Adrenal gland (tissue), 5 donors: ENCODE measurements at regions not wholly inside any gene's neighbourhood (a gene's known extent, or its start where the extent isn't known, plus 50 kb on each side); places are given as distances from the start of the nearest gene placed in this dataset.

Experiments
- POLR2A ChIP-seq, 2 donors: fragments of 450-650 bp; IDR thresholded peaks; one replicate each; pipeline ENCODE4 v1.6.1; 2017; ENCODE audit warnings: antibody characterized with exemption in 2 of 2, mild to moderate bottlenecking in 2 of 2, moderate library complexity in 1 of 2
- TF ChIP-seq, protein P1 (sequence below), 6 experiments: fragments of 450-650 bp in 4 of 6; fragments of 200-600 bp in 2 of 6; sonication (generic) in 1 of 6; IDR thresholded peaks; 1 replicate in 5 of 6; 2 replicates in 1 of 6; pipeline versions ENCODE4 v1.5.1 to v1.8.0; 2016 to 2021; ENCODE audit warnings: antibody characterized with exemption in 6 of 6, mild to moderate bottlenecking in 2 of 6, moderate library complexity in 1 of 6
- donor health status: DM: no; HTN: no; CAD: no.

DNA sequence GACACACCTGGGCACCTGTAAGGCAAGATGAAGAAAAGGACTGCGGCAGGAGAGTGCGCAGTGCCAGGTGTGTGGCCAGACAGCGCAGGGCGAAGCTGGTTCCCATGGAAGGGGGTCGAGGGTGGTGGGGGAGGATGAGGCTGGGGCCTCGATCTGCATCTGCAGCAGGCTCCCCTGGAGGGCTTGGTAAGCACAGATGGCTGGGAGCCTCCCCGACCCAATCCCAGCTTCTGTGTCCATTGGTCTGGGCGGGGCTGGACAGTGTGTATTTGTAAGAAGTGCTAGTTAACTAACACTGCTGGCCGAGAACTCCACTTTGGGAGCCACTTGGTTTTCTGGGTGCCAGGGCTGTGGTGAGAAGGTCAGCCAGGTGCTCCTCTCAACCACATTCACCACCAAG lies 385.1 kb upstream of the IRX1 start:
- TF ChIP-seq, protein P1, sequence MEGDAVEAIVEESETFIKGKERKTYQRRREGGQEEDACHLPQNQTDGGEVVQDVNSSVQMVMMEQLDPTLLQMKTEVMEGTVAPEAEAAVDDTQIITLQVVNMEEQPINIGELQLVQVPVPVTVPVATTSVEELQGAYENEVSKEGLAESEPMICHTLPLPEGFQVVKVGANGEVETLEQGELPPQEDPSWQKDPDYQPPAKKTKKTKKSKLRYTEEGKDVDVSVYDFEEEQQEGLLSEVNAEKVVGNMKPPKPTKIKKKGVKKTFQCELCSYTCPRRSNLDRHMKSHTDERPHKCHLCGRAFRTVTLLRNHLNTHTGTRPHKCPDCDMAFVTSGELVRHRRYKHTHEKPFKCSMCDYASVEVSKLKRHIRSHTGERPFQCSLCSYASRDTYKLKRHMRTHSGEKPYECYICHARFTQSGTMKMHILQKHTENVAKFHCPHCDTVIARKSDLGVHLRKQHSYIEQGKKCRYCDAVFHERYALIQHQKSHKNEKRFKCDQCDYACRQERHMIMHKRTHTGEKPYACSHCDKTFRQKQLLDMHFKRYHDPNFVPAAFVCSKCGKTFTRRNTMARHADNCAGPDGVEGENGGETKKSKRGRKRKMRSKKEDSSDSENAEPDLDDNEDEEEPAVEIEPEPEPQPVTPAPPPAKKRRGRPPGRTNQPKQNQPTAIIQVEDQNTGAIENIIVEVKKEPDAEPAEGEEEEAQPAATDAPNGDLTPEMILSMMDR (IDR thresholded peaks at IDR 0.05), result no peak
- TF ChIP-seq POLR2A (IDR thresholded peaks at IDR 0.05), result no peak
